H9 (cell line): ENCODE measurements at regions not wholly inside any gene's neighbourhood (a gene's known extent, or its start where the extent isn't known, plus 50 kb on each side); places are given as distances from the start of the nearest gene placed in this dataset.

Source experiments
- DNase-seq: peaks from one replicate; pipeline ENCODE4 v3.0.0-alpha.2; 2017
- H2AFZ ChIP-seq: one replicate; pipeline ENCODE4 v1.6.1; 2013; ENCODE audit warnings: mild to moderate bottlenecking, low read length, control low read depth, moderate library complexity
- H2AK5ac ChIP-seq: 2 replicates; pipeline ENCODE4 v1.6.1; 2013; ENCODE audit warnings: low read length, control low read depth, mixed read lengths; ENCODE audit not compliant: insufficient read length
- H2BK120ac ChIP-seq: one replicate; pipeline ENCODE4 v1.6.1; 2013; ENCODE audit warnings: low read depth, mild to moderate bottlenecking, low read length, control low read depth, inconsistent platforms; ENCODE audit not compliant: poor library complexity, severe bottlenecking
- H2BK12ac ChIP-seq: 2 replicates; pipeline ENCODE4 v1.6.1; 2013; ENCODE audit warnings: low read length, control low read depth, mixed read lengths, low read depth; ENCODE audit not compliant: insufficient read length
- H2BK15ac ChIP-seq: 2 replicates; pipeline ENCODE4 v1.6.1; 2013; ENCODE audit warnings: low read depth, low read length, control low read depth
- H2BK20ac ChIP-seq: one replicate; pipeline ENCODE4 v1.6.1; 2013; ENCODE audit warnings: low read depth, mild to moderate bottlenecking, low read length, control low read depth, inconsistent platforms; ENCODE audit not compliant: poor library complexity, severe bottlenecking
- H2BK5ac ChIP-seq: 2 replicates; pipeline ENCODE4 v1.6.1; 2013; ENCODE audit warnings: low read length, control low read depth, mixed read lengths; ENCODE audit not compliant: insufficient read length
- H3K14ac ChIP-seq: 2 replicates; pipeline ENCODE4 v1.6.1; 2013; ENCODE audit warnings: low read length, control low read depth; ENCODE audit not compliant: insufficient read depth
- H3K18ac ChIP-seq: 2 replicates; pipeline ENCODE4 v1.6.1; 2013; ENCODE audit warnings: low read depth, mild to moderate bottlenecking, mixed read lengths, low read length, control low read depth; ENCODE audit not compliant: insufficient read length
- H3K23ac ChIP-seq: 2 replicates; pipeline ENCODE4 v1.6.1; 2013; ENCODE audit warnings: low read length, control low read depth, mixed read lengths, low read depth; ENCODE audit not compliant: insufficient read length
- H3K23me2 ChIP-seq: 2 replicates; pipeline ENCODE4 v1.6.1; 2013; ENCODE audit warnings: low read depth, mild to moderate bottlenecking, mixed read lengths, low read length, control low read depth; ENCODE audit not compliant: insufficient read length, poor library complexity, severe bottlenecking
- H3K27ac ChIP-seq: 2 replicates; pipeline ENCODE4 v1.5.1; 2013; ENCODE audit warnings: low read length, control low read depth, mixed read lengths, low read depth; ENCODE audit not compliant: insufficient read length
- H3K27me3 ChIP-seq: 2 replicates; pipeline ENCODE4 v1.6.1; 2013; ENCODE audit warnings: low read length, control low read depth, inconsistent platforms; ENCODE audit not compliant: insufficient read depth
- H3K4ac ChIP-seq: 2 replicates; pipeline ENCODE4 v1.6.1; 2013; ENCODE audit warnings: low read depth, mild to moderate bottlenecking, control low read depth, inconsistent platforms, low read length, moderate library complexity
- H3K4me1 ChIP-seq: 2 replicates; pipeline ENCODE4 v1.6.1; 2013; ENCODE audit warnings: low read length, control low read depth, inconsistent platforms; ENCODE audit not compliant: insufficient read depth
- H3K4me2 ChIP-seq: 2 replicates; pipeline ENCODE4 v1.6.1; 2013; ENCODE audit warnings: low read length, control low read depth, mixed read lengths; ENCODE audit not compliant: insufficient read length, insufficient read depth
- H3K56ac ChIP-seq: 2 replicates; pipeline ENCODE4 v1.6.1; 2013; ENCODE audit warnings: low read depth, mild to moderate bottlenecking, mixed read lengths, low read length, control low read depth; ENCODE audit not compliant: insufficient read length
- H3K79me1 ChIP-seq: 2 replicates; pipeline ENCODE4 v1.6.1; 2013; ENCODE audit warnings: low read depth, mild to moderate bottlenecking, moderate library complexity, low read length, control low read depth, inconsistent platforms; ENCODE audit not compliant: insufficient read depth, poor library complexity, severe bottlenecking
- H3K79me2 ChIP-seq: 2 replicates; pipeline ENCODE4 v1.6.1; 2013; ENCODE audit warnings: low read length, control low read depth, inconsistent platforms; ENCODE audit not compliant: insufficient read depth
- H3K9ac ChIP-seq: 2 replicates; pipeline ENCODE4 v1.6.1; 2013; ENCODE audit warnings: low read length, control low read depth, mixed read lengths; ENCODE audit not compliant: insufficient read length; ENCODE audit errors: extremely low read depth
- H3K9me3 ChIP-seq: one replicate; pipeline ENCODE4 v1.6.1; 2013; ENCODE audit warnings: low read depth, low read length, inconsistent platforms; ENCODE audit not compliant: control insufficient read depth
- H3T11ph ChIP-seq: one replicate; pipeline ENCODE4 v1.6.1; 2013; ENCODE audit warnings: mild to moderate bottlenecking, low read length, control low read depth, inconsistent platforms
- H4K20me1 ChIP-seq: one replicate; pipeline ENCODE4 v1.6.1; 2013; ENCODE audit not compliant: control insufficient read depth, insufficient read length, insufficient read depth
- H4K5ac ChIP-seq: 2 replicates; pipeline ENCODE4 v1.6.1; 2013; ENCODE audit warnings: low read depth, mild to moderate bottlenecking, mixed read lengths, low read length, control low read depth; ENCODE audit not compliant: insufficient read length
- H4K8ac ChIP-seq: replicated peaks from 2 replicates; pipeline ENCODE4 v1.6.1; 2013; ENCODE audit warnings: low read length, control low read depth, mixed read lengths, low read depth; ENCODE audit not compliant: insufficient read length
- H4K91ac ChIP-seq: 2 replicates; pipeline ENCODE4 v1.6.1; 2013; ENCODE audit warnings: low read depth, mild to moderate bottlenecking, moderate library complexity, mixed read lengths, low read length, control low read depth; ENCODE audit not compliant: insufficient read length
- H3K27ac Mint-ChIP-seq, 3 experiments: 2 replicates in 2 of 3; 3 replicates in 1 of 3; pipeline ENCODE4 v1.8.0; 2020 to 2021; ENCODE audit warnings: mixed read lengths in 3 of 3, mild to moderate bottlenecking in 1 of 3, moderate library complexity in 1 of 3
- H3K27me3 Mint-ChIP-seq: 2 replicates; pipeline ENCODE4 v1.8.0; 2021; ENCODE audit warnings: low read depth, mild to moderate bottlenecking, moderate library complexity, mixed read lengths
- H3K36me3 Mint-ChIP-seq, 3 experiments: 2 replicates in 2 of 3; 3 replicates in 1 of 3; pipeline ENCODE4 v1.8.0; 2020 to 2021; ENCODE audit warnings: low read depth in 3 of 3, mixed read lengths in 3 of 3; ENCODE audit not compliant: insufficient read depth in 1 of 3
- H3K4me1 Mint-ChIP-seq, 2 experiments: 2 replicates each; pipeline ENCODE4 v1.8.0; 2020; ENCODE audit warnings: mixed read lengths in 2 of 2
- H3K4me3 Mint-ChIP-seq, 2 experiments: 2 replicates in 1 of 2; 3 replicates in 1 of 2; pipeline ENCODE4 v1.8.0; 2020 to 2021; ENCODE audit warnings: mild to moderate bottlenecking in 2 of 2, mixed read lengths in 2 of 2, moderate library complexity in 1 of 2
- H3K9me3 Mint-ChIP-seq, 2 experiments: 2 replicates in 1 of 2; 3 replicates in 1 of 2; pipeline ENCODE4 v1.8.0; 2020; ENCODE audit warnings: mild to moderate bottlenecking in 2 of 2, mixed read lengths in 2 of 2, moderate library complexity in 1 of 2
- CTCF ChIP-seq: fragments of 200-600 bp; sonication (generic); conservative IDR thresholded peaks from 3 replicates; pipeline ENCODE4 v1.8.0; 2021; ENCODE audit warnings: antibody characterized with exemption, mild to moderate bottlenecking
- WGBS: extraction: QIAGEN DNeasy Blood & Tissue Kit; methylation state at CpG from one replicate; pipeline ENCODE4 v1.1.7; 2013; ENCODE audit warnings: missing lambda C conversion rate, low lambda C conversion rate, mixed read lengths; ENCODE audit not compliant: insufficient read length; ENCODE audit errors: extremely low coverage; 5-methylcytosine and 5-hydroxymethylcytosine counted together

DNA sequence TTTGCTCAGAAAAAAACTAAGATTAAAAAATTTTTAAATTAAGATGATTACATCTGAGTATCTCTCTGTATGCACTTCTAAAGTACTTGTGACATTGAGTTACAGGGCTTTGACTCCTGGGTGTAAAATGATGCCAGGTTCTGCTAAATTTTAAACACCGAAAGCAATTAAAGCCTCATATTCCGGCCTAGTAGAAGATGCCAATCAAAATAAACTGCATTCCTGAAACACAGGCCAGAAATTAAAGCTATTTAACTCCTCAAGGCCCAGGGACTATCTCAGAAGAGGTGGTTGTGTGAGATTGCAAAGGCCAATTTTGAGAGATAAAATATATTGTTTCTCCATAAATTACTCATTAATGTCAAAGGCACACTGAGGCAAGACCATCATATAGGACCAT, 388.3 kb downstream of the KIF20B start:
- H3K4ac ChIP-seq = no peak overlapping the region
- H2AK5ac ChIP-seq = no peak overlapping the region
- no peak overlapping the region for H2BK20ac ChIP-seq
- Mint-ChIP-seq H3K9me3 (peaks cover 0 to 5% of the 10 kb centered on the region in 2 experiments; a peak in 3 of 5 replicates), H3K4me1 (peaks cover 41 to 46% of the 10 kb centered on the region in 2 experiments), H3K27ac (no peak overlapping the region), H3K4me3 (no peak overlapping the region), H3K27me3 (peaks cover 1% of the 10 kb centered on the region; the same call in 1 of the 2 replicates), H3K36me3 (peaks cover 0 to 5% (median 2%) of the 10 kb centered on the region in 3 experiments; a peak in 1 of 7 replicates)
- no peaks in the 10 kb centered on the region for H3K23me2 ChIP-seq
- no peak for TF ChIP-seq CTCF
- H2BK15ac ChIP-seq = no peak overlapping the region
- no peak overlapping the region for H3K18ac ChIP-seq
- no peaks in the 10 kb centered on the region for H3K79me2 ChIP-seq
- H4K20me1 ChIP-seq = no peaks in the 10 kb centered on the region
- H3K4me1 ChIP-seq = peaks cover 5% of the 10 kb centered on the region; the same call in 1 of the 2 replicates
- no peak overlapping the region for H3K27ac ChIP-seq
- no peak overlapping the region for H2BK5ac ChIP-seq
- no peaks in the 10 kb centered on the region for H3K79me1 ChIP-seq
- WGBS = no CpG with 5 or more reads among the region's 2 CpGs
- no peak overlapping the region for H3K9ac ChIP-seq
- no peak overlapping the region for H4K5ac ChIP-seq
- no peak for DNase-seq
- no peak overlapping the region for H2BK12ac ChIP-seq
- no peak overlapping the region for H3K14ac ChIP-seq
- no peak overlapping the region for H3K56ac ChIP-seq
- H2BK120ac ChIP-seq = no peak overlapping the region
- no peak overlapping the region for H2AFZ ChIP-seq
- H3T11ph ChIP-seq = no peak overlapping the region
- H3K4me2 ChIP-seq = no peak overlapping the region
- no peaks in the 10 kb centered on the region for H3K9me3 ChIP-seq
- H4K91ac ChIP-seq = no peak overlapping the region
- H3K23ac ChIP-seq = no peak overlapping the region
- no peak overlapping the region for H4K8ac ChIP-seq
- H3K27me3 ChIP-seq = no peaks in the 10 kb centered on the region
